Neural crest cell (in vitro differentiated cells): ENCODE measurements at regions not wholly inside any gene's neighbourhood (a gene's known extent, or its start where the extent isn't known, plus 50 kb on each side); places are given as distances from the start of the nearest gene placed in this dataset.
"Not testable (repeated sequence)": the region's sequence is repeated elsewhere in the genome, so short reads cannot be mapped to it uniquely, and the experiment has no call there.

Experiments used
- DNase-seq: peaks from one replicate; pipeline ENCODE4 v3.0.0; 2021; ENCODE audit warnings: low read depth, mixed read lengths, low spot score
- H3K27ac Mint-ChIP-seq: one replicate; pipeline ENCODE4 v1.8.0; 2021; ENCODE audit warnings: mild to moderate bottlenecking, mixed read lengths; ENCODE audit not compliant: unreplicated experiment
- H3K27me3 Mint-ChIP-seq: 2 replicates; pipeline ENCODE4 v1.8.0; 2021; ENCODE audit warnings: low read depth, mild to moderate bottlenecking, mixed read lengths
- H3K36me3 Mint-ChIP-seq: 2 replicates; pipeline ENCODE4 v1.8.0; 2021; ENCODE audit warnings: low read depth, mild to moderate bottlenecking, mixed read lengths
- H3K4me1 Mint-ChIP-seq: 2 replicates; pipeline ENCODE4 v1.8.0; 2021; ENCODE audit warnings: mixed read lengths
- H3K4me3 Mint-ChIP-seq: one replicate; pipeline ENCODE4 v1.8.0; 2021; ENCODE audit warnings: mild to moderate bottlenecking, mixed read lengths
- H3K9me3 Mint-ChIP-seq: 2 replicates; pipeline ENCODE4 v1.8.0; 2021; ENCODE audit warnings: mixed read lengths
- TF ChIP-seq, protein P1 (sequence below): fragments of 200-600 bp; sonication (generic); conservative IDR thresholded peaks from 2 replicates; pipeline ENCODE4 v1.5.0; 2021; ENCODE audit warnings: antibody characterized with exemption, mild to moderate bottlenecking

DNA sequence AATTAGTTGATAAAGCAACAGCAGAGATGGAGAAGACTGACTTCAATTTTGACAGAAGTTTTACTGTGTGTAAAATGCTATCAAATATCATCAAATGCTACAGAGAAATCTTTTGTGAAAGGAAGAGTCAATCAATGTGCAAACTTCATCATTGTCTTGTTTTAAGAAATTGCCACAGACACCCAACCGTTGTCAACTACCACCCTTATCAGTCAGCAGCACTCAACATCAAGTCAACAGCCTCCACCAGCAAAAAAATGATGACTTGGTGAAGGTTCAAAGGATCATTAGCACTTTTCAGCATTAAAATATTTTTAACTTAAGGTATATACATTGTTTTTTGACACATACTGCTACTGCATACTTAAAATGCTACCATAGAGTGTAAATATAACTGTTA lies 888.8 kb downstream of the CDH18 start:
- no peaks in the 10 kb centered on the region for H3K9me3 Mint-ChIP-seq
- DNase-seq = no peak
- TF ChIP-seq, protein P1, sequence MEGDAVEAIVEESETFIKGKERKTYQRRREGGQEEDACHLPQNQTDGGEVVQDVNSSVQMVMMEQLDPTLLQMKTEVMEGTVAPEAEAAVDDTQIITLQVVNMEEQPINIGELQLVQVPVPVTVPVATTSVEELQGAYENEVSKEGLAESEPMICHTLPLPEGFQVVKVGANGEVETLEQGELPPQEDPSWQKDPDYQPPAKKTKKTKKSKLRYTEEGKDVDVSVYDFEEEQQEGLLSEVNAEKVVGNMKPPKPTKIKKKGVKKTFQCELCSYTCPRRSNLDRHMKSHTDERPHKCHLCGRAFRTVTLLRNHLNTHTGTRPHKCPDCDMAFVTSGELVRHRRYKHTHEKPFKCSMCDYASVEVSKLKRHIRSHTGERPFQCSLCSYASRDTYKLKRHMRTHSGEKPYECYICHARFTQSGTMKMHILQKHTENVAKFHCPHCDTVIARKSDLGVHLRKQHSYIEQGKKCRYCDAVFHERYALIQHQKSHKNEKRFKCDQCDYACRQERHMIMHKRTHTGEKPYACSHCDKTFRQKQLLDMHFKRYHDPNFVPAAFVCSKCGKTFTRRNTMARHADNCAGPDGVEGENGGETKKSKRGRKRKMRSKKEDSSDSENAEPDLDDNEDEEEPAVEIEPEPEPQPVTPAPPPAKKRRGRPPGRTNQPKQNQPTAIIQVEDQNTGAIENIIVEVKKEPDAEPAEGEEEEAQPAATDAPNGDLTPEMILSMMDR = no peak
- no peaks in the 10 kb centered on the region for H3K4me1 Mint-ChIP-seq
- H3K4me3 Mint-ChIP-seq = no peak overlapping the region
- H3K36me3 Mint-ChIP-seq = no peaks in the 10 kb centered on the region
- no peaks in the 10 kb centered on the region for H3K27me3 Mint-ChIP-seq
- no peak overlapping the region for H3K27ac Mint-ChIP-seq

DNA sequence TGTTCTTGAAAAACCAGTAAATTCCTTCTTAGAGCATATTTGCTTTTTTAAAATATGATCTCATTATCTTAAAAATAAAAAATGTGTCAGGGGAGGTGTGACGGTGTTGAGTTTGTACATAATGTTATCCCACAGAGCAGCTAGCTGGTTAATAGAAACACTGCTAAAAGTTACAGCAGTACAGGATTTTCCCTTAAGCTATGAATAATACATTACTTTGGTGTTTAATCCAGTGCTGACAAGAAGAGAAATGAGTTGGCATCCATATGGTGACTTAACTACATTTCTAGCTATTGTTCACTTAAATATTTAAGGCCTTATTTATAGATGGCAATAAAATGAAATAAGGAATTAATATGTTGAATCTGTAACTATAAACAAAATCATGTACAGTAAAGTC lies 883.1 kb downstream of the CDH18 start:
- Mint-ChIP-seq H3K27ac (no peak overlapping the region), H3K36me3 (no peaks in the 10 kb centered on the region), H3K27me3 (no peaks in the 10 kb centered on the region), H3K9me3 (no peaks in the 10 kb centered on the region), H3K4me3 (no peak overlapping the region), H3K4me1 (no peaks in the 10 kb centered on the region)
- no peak for DNase-seq
- TF ChIP-seq, protein P1 = no peak

DNA sequence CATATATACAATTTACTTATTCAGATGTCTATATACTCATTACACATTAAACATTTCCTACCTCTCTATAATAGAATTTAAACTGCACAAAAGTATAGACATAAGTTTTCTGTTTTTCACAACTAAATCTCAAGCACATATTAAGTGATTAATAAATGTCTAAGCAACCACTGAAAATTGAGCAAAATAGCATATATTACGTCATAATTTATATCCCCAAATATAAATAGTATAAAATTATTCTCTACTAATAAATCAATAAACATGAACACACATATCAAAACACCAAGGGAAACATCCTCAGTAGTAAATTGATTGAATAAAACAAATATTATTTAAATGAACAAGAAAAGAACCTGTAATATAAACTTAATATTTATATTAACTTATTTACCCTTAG lies 865.1 kb downstream of the CDH18 start:
- Mint-ChIP-seq H3K4me3 (no peak overlapping the region), H3K9me3 (peaks cover 12% of the 10 kb centered on the region), H3K36me3 (no peaks in the 10 kb centered on the region), H3K27ac (no peak overlapping the region), H3K4me1 (no peaks in the 10 kb centered on the region), H3K27me3 (no peaks in the 10 kb centered on the region)
- DNase-seq = no peak
- TF ChIP-seq, protein P1 = no peak

DNA sequence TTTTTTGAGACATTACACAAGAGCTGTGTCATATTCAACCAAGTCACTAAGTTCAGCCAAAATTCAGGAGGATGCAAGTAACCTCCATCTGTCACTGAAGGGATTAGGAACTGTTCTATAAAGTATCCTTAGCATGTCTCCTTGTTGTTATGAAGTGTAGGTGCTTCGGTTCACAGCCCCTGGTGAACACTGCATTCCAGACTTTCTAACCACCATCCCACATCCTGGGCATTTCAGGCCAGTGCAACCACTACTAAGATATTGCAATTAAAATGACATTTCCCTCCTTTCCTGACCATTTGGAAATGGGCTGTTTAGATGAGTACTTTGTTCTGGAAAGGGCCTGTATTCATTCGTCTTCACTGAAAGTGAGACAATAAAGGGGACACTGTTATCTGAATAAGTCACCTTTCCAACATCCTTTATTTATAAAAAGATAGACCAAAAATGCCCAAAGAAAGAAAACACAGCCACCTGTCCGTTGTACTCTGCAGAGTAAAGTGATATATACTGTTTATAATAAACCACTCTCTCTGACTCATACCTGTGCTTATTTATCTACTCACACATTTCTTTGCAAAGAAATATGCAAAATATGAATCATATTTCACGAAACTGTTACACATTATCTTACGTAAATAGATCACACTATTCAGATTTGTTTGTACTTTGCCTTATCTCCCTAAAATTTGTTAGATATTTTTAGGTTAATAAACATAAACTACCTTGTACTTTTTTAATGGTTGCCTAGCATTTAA lies 861.9 kb downstream of the CDH18 start:
- no peak for DNase-seq
- no peaks in the 10 kb centered on the region for H3K4me1 Mint-ChIP-seq
- TF ChIP-seq, protein P1 = no peak
- H3K9me3 Mint-ChIP-seq = peaks cover 4% of the 10 kb centered on the region
- no peak overlapping the region for H3K27ac Mint-ChIP-seq
- no peaks in the 10 kb centered on the region for H3K36me3 Mint-ChIP-seq
- no peaks in the 10 kb centered on the region for H3K27me3 Mint-ChIP-seq
- H3K4me3 Mint-ChIP-seq = no peak overlapping the region

DNA sequence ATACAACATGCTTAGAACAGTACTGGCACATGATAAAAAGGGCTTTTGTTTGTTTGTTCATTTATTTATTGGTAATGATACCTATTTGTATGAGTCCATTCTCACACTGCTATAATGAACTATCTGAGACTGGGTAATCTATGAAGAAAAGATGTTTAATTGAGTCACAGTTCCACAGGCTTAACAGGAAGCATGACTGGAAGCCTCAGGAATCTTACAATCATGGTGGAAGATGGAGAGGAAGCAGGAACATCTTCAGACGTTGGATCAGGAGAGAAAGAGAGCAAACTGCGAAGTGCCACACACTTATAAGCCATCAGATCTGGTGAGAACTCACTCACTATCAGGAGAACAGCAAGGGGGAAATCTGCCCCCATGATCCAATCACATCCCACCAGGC lies 847.7 kb downstream of the CDH18 start:
- no peak for DNase-seq
- Mint-ChIP-seq H3K4me3 (no peak overlapping the region), H3K36me3 (no peaks in the 10 kb centered on the region), H3K27me3 (no peaks in the 10 kb centered on the region), H3K4me1 (no peaks in the 10 kb centered on the region), H3K27ac (no peak overlapping the region), H3K9me3 (no peaks in the 10 kb centered on the region)
- TF ChIP-seq, protein P1 = no peak

DNA sequence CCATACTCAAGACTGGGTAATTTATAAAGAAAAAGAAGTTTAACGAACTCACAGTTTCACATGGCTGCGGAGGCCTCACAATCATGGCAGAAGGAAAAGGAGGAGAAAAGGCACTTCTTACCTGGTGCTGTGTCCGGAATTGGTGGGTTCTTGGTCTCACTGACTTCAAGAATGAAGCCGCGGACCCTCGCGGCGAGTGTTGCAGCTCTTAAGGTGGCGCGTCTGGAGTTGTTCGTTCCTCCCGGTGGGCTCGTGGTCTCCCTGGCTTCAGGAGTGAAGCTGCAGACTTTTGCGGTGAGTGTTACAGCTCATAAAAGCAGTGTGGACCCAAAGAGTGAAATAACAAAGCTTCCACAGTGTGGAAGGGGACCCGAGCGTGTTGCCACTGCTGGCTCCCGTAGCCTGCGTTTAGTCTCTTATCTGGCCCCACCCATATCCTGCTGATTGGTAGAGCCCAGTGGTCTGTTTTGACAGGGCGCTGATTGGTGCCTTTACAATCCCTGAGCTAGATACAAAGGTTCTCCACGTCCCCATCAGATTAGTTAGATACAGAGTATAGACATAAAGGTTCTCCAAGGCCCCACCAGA lies 846.0 kb downstream of the CDH18 start:
- not testable (repeated sequence) for H3K9me3 Mint-ChIP-seq, H3K4me3 Mint-ChIP-seq, H3K4me1 Mint-ChIP-seq, H3K27ac Mint-ChIP-seq, H3K27me3 Mint-ChIP-seq, DNase-seq, H3K36me3 Mint-ChIP-seq

DNA sequence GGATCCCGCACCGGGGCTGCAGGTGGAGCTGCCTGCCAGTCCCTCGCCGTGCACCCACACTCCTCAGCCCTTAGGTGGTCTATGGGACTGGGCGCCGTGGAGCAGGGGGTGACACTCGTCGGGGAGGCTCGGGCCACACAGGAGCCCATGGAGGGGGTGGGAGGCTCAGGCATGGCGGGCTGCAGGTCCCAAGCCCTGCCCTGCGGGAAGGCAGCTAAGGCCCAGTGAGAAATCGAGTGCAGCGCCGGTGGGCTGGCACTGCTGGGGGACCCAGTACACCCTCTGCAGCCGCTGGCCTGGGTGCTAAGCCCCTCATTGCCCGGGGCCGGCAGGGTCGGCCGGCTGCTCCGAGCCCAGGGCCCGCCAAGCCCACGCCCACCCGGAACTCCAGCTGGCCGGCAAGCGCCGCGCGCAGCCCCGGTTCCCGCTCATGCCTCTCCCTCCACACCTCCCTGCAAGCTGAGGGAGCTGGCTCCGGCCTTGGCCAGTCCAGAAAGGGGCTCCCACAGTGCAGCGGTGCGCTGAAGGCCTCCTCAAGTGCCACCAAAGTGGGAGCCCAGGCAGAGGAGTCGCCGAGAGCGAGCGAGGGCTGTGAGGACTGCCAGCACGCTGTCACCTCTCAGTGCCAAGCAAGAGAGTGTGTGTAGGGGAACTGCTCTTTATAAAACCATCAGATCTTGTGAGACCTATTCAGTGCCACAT lies 845.1 kb downstream of the CDH18 start:
- H3K4me3 Mint-ChIP-seq, H3K9me3 Mint-ChIP-seq, H3K27me3 Mint-ChIP-seq, DNase-seq, H3K4me1 Mint-ChIP-seq, H3K27ac Mint-ChIP-seq, H3K36me3 Mint-ChIP-seq: not testable (repeated sequence)
